ENCODE measurements at regions not wholly inside any gene's neighbourhood (a gene's known extent, or its start where the extent isn't known, plus 50 kb on each side); places are given as distances from the start of the nearest gene placed in this dataset.
"Not testable (repeated sequence)": the region's sequence is repeated elsewhere in the genome, so short reads cannot be mapped to it uniquely, and the experiment has no call there.

GRCh38 chr20:40911152-40911551 lies 117.5 kb upstream of the TOP1 start:
- DNase-seq (ENCODE audit: unreplicated experiment); H3K36me3 Mint-ChIP-seq (ENCODE audit: insufficient read depth, unreplicated experiment); BruUV-seq (replicated peaks); H3K4me1 Mint-ChIP-seq (ENCODE audit: insufficient read depth, unreplicated experiment); H3K27ac Mint-ChIP-seq (ENCODE audit: low read depth, unreplicated experiment); H3K27me3 Mint-ChIP-seq (ENCODE audit: insufficient read depth, unreplicated experiment); POLR2A ChIA-PET; H3K9me3 Mint-ChIP-seq (ENCODE audit: unreplicated experiment); intact Hi-C loops (cut with micrococcal nuclease); H3K4me3 Mint-ChIP-seq (ENCODE audit: unreplicated experiment); CTCF ChIA-PET: not testable (repeated sequence)

GRCh38 chr20:40913224-40914185 lies 115.1 kb upstream of the TOP1 start:
- intact Hi-C loops (cut with micrococcal nuclease) = no loop called here
- no peak for DNase-seq (ENCODE audit: unreplicated experiment)
- BruUV-seq (replicated peaks) = no TSS peak
- H3K4me3 Mint-ChIP-seq (ENCODE audit: unreplicated experiment) = no peak overlapping the region
- ChIA-PET CTCF (interaction anchor here (0.5 to 0.7 kb wide), 2 partner anchors 18 to 55 kb away, joined by 3 read pairs; no protein-coding TSS in a partner anchor), POLR2A (no interaction called here)
- TF ChIP-seq CTCF (IDR thresholded peaks at IDR 0.05; ENCODE audit: unreplicated experiment) = no peak
- no peaks in the 10 kb centered on the region for H3K9me3 Mint-ChIP-seq (ENCODE audit: unreplicated experiment)
- no peaks in the 10 kb centered on the region for H3K4me1 Mint-ChIP-seq (ENCODE audit: insufficient read depth, unreplicated experiment)
- no peaks in the 10 kb centered on the region for H3K27me3 Mint-ChIP-seq (ENCODE audit: insufficient read depth, unreplicated experiment)
- no peak overlapping the region for H3K27ac Mint-ChIP-seq (ENCODE audit: low read depth, unreplicated experiment)
- peaks cover 9% of the 10 kb centered on the region for H3K36me3 Mint-ChIP-seq (ENCODE audit: insufficient read depth, unreplicated experiment)

GRCh38 chr20:40915756-40916155 lies 112.9 kb upstream of the TOP1 start:
- no TSS peak for BruUV-seq (replicated peaks)

GRCh38 chr20:40916276-40916675 lies 112.3 kb upstream of the TOP1 start:
- CTCF ChIA-PET = no interaction called here
- POLR2A ChIA-PET = no interaction called here
- no peaks in the 10 kb centered on the region for H3K9me3 Mint-ChIP-seq (ENCODE audit: unreplicated experiment)
- BruUV-seq (replicated peaks) = no TSS peak
- no peak for DNase-seq (ENCODE audit: unreplicated experiment)
- intact Hi-C loops (cut with micrococcal nuclease) = no loop called here
- no peaks in the 10 kb centered on the region for H3K4me1 Mint-ChIP-seq (ENCODE audit: insufficient read depth, unreplicated experiment)
- no peaks in the 10 kb centered on the region for H3K27me3 Mint-ChIP-seq (ENCODE audit: insufficient read depth, unreplicated experiment)
- TF ChIP-seq CTCF (IDR thresholded peaks at IDR 0.05; ENCODE audit: unreplicated experiment) = no peak
- no peak overlapping the region for H3K4me3 Mint-ChIP-seq (ENCODE audit: unreplicated experiment)
- H3K27ac Mint-ChIP-seq (ENCODE audit: low read depth, unreplicated experiment) = no peak overlapping the region
- H3K36me3 Mint-ChIP-seq (ENCODE audit: insufficient read depth, unreplicated experiment) = peaks cover 4% of the 10 kb centered on the region

More at GRCh38 chr20:40915756-40916155, 112.9 kb upstream of the TOP1 start:
- Mint-ChIP-seq H3K36me3 (ENCODE audit: insufficient read depth, unreplicated experiment) (peaks cover 4% of the 10 kb centered on the region), H3K27me3 (ENCODE audit: insufficient read depth, unreplicated experiment) (no peaks in the 10 kb centered on the region), H3K9me3 (ENCODE audit: unreplicated experiment) (no peaks in the 10 kb centered on the region), H3K4me3 (ENCODE audit: unreplicated experiment) (no peak overlapping the region), H3K4me1 (ENCODE audit: insufficient read depth, unreplicated experiment) (no peaks in the 10 kb centered on the region), H3K27ac (ENCODE audit: low read depth, unreplicated experiment) (no peak overlapping the region)
- DNase-seq (ENCODE audit: unreplicated experiment) = no peak
- no peak for TF ChIP-seq CTCF (IDR thresholded peaks at IDR 0.05; ENCODE audit: unreplicated experiment)
- ChIA-PET POLR2A (no interaction called here), CTCF (no interaction called here)
- intact Hi-C loops (cut with micrococcal nuclease) = no loop called here
